ENCODE measurements at regions not wholly inside any gene's neighbourhood (a gene's known extent, or its start where the extent isn't known, plus 50 kb on each side); places are given as distances from the start of the nearest gene placed in this dataset.

DNA sequence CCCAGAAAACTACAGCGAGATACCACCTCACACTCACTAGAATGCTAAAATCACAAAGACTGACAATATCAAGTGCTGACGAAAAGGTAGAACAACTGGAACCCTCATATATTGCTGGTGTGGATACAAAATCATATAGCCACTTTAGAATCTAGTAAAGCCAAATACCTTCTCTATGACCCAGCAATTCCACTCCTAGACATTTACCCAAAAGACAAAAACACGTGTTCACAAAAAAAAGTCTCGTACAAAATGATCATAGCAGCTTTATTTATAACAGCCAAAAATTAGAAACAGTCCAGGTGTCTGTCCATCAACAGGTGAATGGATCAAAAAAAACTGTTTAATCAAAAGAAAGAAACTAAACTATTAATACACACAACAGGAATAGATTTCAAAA lies 126.6 kb downstream of the ZFP36L2 start:
- FAIRE-seq = no peak

More for the DNA sequence above, 126.6 kb downstream of the ZFP36L2 start:
- BruUV-seq (replicated peaks) = no TSS peak
- ChIA-PET CTCF (no interaction called here), POLR2A (no interaction called here)
- Histone ChIP-seq H3K4me3 (replicated peaks in 1 of 3; ENCODE audit: insufficient read depth in 1 of 3, low read depth in 1 of 3, low read length in 3 of 3) (no peak overlapping the region), H3K36me3 (ENCODE audit: control insufficient read depth in 2 of 2, extremely low read depth in 1 of 2, insufficient read depth in 2 of 2, low read length in 2 of 2) (no peaks in the 10 kb centered on the region), H3K9me3 (replicated peaks; ENCODE audit: control insufficient read depth, insufficient read depth, low read length) (no peaks in the 10 kb centered on the region), H3K27me3 (ENCODE audit: control insufficient read depth in 2 of 2, insufficient read depth in 2 of 2, low read length in 2 of 2) (no peaks in the 10 kb centered on the region), H3K27ac (ENCODE audit: insufficient read depth, low read depth, low read length) (no peak overlapping the region), H3K79me2 (ENCODE audit: control insufficient read depth, insufficient read depth, low read length) (no peaks in the 10 kb centered on the region), H3K4me2 (ENCODE audit: insufficient read depth, low read length) (no peak overlapping the region), H3K4me1 (ENCODE audit: control insufficient read depth, extremely low read depth, insufficient read depth, low read length) (no peaks in the 10 kb centered on the region), H4K20me1 (replicated peaks; ENCODE audit: control insufficient read depth, extremely low read depth, insufficient read depth, low read length) (no peaks in the 10 kb centered on the region), H3K9me1 (replicated peaks; ENCODE audit: control insufficient read depth, extremely low read depth, insufficient read depth, low read length) (no peaks in the 10 kb centered on the region), H2AFZ (ENCODE audit: low read depth, low read length) (no peak overlapping the region), H3K9ac (replicated peaks; ENCODE audit: extremely low read depth, insufficient read depth, low read length) (no peak overlapping the region)
- no peak for DNase-seq (ENCODE audit: low read depth, low spot score)
- intact Hi-C loops (cut with micrococcal nuclease) = no loop called here
- dilution Hi-C loops (cut with MboI; ENCODE audit: extremely low pct_ligation_motif_present, low sequenced_read_pairs) = no loop called here
- TF ChIP-seq MAX (IDR thresholded peaks at IDR 0.05; ENCODE audit: insufficient read depth, insufficient read length) = no peak
- TF ChIP-seq MYC (IDR thresholded peaks at IDR 0.05; ENCODE audit: low read depth, low read length) = no peak
- TF ChIP-seq JUN (IDR thresholded peaks at IDR 0.05; ENCODE audit: borderline replicate concordance, insufficient read depth, insufficient read length, low read depth) = no peak
- TF ChIP-seq GATA2 (IDR thresholded peaks at IDR 0.05; ENCODE audit: insufficient read depth, insufficient read length, low read depth, low read length) = no peak
- TF ChIP-seq FOS (IDR thresholded peaks at IDR 0.05; ENCODE audit: borderline replicate concordance, insufficient read depth, low read length) = no peak
- TF ChIP-seq POLR2A (IDR thresholded peaks at IDR 0.05; ENCODE audit: low read depth, low read length) = no peak
- TF ChIP-seq POLR2AphosphoS5 (IDR thresholded peaks at IDR 0.05; ENCODE audit: insufficient read depth, low read depth, low read length) = no peak
- no peak for TF ChIP-seq EZH2 (IDR thresholded peaks at IDR 0.05; ENCODE audit: borderline replicate concordance, low read depth, low read length, severe bottlenecking)
- TF ChIP-seq, protein P1, sequence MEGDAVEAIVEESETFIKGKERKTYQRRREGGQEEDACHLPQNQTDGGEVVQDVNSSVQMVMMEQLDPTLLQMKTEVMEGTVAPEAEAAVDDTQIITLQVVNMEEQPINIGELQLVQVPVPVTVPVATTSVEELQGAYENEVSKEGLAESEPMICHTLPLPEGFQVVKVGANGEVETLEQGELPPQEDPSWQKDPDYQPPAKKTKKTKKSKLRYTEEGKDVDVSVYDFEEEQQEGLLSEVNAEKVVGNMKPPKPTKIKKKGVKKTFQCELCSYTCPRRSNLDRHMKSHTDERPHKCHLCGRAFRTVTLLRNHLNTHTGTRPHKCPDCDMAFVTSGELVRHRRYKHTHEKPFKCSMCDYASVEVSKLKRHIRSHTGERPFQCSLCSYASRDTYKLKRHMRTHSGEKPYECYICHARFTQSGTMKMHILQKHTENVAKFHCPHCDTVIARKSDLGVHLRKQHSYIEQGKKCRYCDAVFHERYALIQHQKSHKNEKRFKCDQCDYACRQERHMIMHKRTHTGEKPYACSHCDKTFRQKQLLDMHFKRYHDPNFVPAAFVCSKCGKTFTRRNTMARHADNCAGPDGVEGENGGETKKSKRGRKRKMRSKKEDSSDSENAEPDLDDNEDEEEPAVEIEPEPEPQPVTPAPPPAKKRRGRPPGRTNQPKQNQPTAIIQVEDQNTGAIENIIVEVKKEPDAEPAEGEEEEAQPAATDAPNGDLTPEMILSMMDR (IDR thresholded peaks at IDR 0.05; ENCODE audit: extremely low read depth in 1 of 2, insufficient read depth in 1 of 2, low read depth in 1 of 2, low read length in 2 of 2) = no peak

All from endothelial cell of umbilical vein (primary cell).